ENCODE measurements at regions not wholly inside any gene's neighbourhood (a gene's known extent, or its start where the extent isn't known, plus 50 kb on each side); places are given as distances from the start of the nearest gene placed in this dataset.
"Not testable (repeated sequence)": the region's sequence is repeated elsewhere in the genome, so short reads cannot be mapped to it uniquely, and the experiment has no call there.

GRCh38 chr9:73327149-73327548 is 175.5 kb downstream of the ANXA1 start:
- H3K4me2 ChIP-seq (replicated peaks; ENCODE audit: extremely low read depth, low read length, poor library complexity, severe bottlenecking): no peak overlapping the region
- H3K27ac ChIP-seq (ENCODE audit: low read depth in 1 of 2, low read length in 2 of 2): no peak overlapping the region
- Mint-ChIP-seq H3K4me3 (no peak overlapping the region), H3K27me3 (ENCODE audit: low read depth in 3 of 3) (peaks cover 0 to 1% (median 0%) of the 10 kb centered on the region in 3 donors), H3K4me1 (no peaks in the 10 kb centered on the region), H3K27ac (no peak overlapping the region), H3K9me3 (peaks cover 0 to 2% (median 0%) of the 10 kb centered on the region in 7 donors), H3K36me3 (no peaks in the 10 kb centered on the region)
- TF ChIP-seq CTCF (IDR thresholded peaks at IDR 0.05): no peak
- no peaks in the 10 kb centered on the region for H3K36me3 ChIP-seq (replicated peaks in 1 of 2; ENCODE audit: control insufficient read depth in 1 of 2, insufficient read depth in 2 of 2, low read length in 2 of 2)
- no peaks in the 10 kb centered on the region for H4K20me1 ChIP-seq (ENCODE audit: insufficient read depth, low read length)
- WGBS (ENCODE audit: insufficient coverage): no CpG with 5 or more reads among the region's 2 CpGs
- DNase-seq: no peak
- intact Hi-C loops (cut with micrococcal nuclease): no loop called here
- no peak overlapping the region for H2AFZ ChIP-seq (ENCODE audit: insufficient read depth, low read depth, low read length, poor library complexity, severe bottlenecking)
- no peak overlapping the region for H3K4me3 ChIP-seq (replicated peaks in 1 of 3; ENCODE audit: low read depth in 2 of 3, low read length in 3 of 3)
- H3K9ac ChIP-seq (ENCODE audit: insufficient read depth, low read length, poor library complexity, severe bottlenecking): no peak overlapping the region
- no peaks in the 10 kb centered on the region for H3K79me2 ChIP-seq (ENCODE audit: insufficient read depth, low read length)
- no peaks in the 10 kb centered on the region for H3K4me1 ChIP-seq (ENCODE audit: control insufficient read depth in 1 of 2, insufficient read depth in 2 of 2, low read length in 2 of 2)
- H3K9me3 ChIP-seq (replicated peaks in 1 of 2; ENCODE audit: control insufficient read depth in 1 of 2, insufficient read depth in 1 of 2, low read length in 2 of 2): no peaks in the 10 kb centered on the region
- H3K27me3 ChIP-seq (ENCODE audit: control insufficient read depth in 2 of 2, insufficient read depth in 2 of 2, low read length in 2 of 2): no peaks in the 10 kb centered on the region

- H3K4me3 ChIP-seq (replicated peaks in 1 of 3; ENCODE audit: low read depth in 2 of 3, low read length in 3 of 3); intact Hi-C loops (cut with micrococcal nuclease); H3K79me2 ChIP-seq (ENCODE audit: insufficient read depth, low read length); H3K9me3 Mint-ChIP-seq; H3K36me3 Mint-ChIP-seq; H3K4me1 Mint-ChIP-seq; H3K27ac Mint-ChIP-seq; H3K27me3 Mint-ChIP-seq (ENCODE audit: low read depth in 3 of 3); H3K4me2 ChIP-seq (replicated peaks; ENCODE audit: extremely low read depth, low read length, poor library complexity, severe bottlenecking); H3K4me3 Mint-ChIP-seq; H3K9ac ChIP-seq (ENCODE audit: insufficient read depth, low read length, poor library complexity, severe bottlenecking); H4K20me1 ChIP-seq (ENCODE audit: insufficient read depth, low read length); H3K27ac ChIP-seq (ENCODE audit: low read depth in 1 of 2, low read length in 2 of 2); H2AFZ ChIP-seq (ENCODE audit: insufficient read depth, low read depth, low read length, poor library complexity, severe bottlenecking); DNase-seq; H3K36me3 ChIP-seq (replicated peaks in 1 of 2; ENCODE audit: control insufficient read depth in 1 of 2, insufficient read depth in 2 of 2, low read length in 2 of 2); H3K9me3 ChIP-seq (replicated peaks in 1 of 2; ENCODE audit: control insufficient read depth in 1 of 2, insufficient read depth in 1 of 2, low read length in 2 of 2); H3K4me1 ChIP-seq (ENCODE audit: control insufficient read depth in 1 of 2, insufficient read depth in 2 of 2, low read length in 2 of 2); H3K27me3 ChIP-seq (ENCODE audit: control insufficient read depth in 2 of 2, insufficient read depth in 2 of 2, low read length in 2 of 2): not testable (repeated sequence)
- WGBS (ENCODE audit: insufficient coverage): 100% methylated on average over 1 of the region's 2 CpGs
Measured at GRCh38 chr9:73337182-73337581, 185.5 kb downstream of the ANXA1 start.

Data from CD14-positive monocyte (primary cell).